ENCODE measurements at regions not wholly inside any gene's neighbourhood (a gene's known extent, or its start where the extent isn't known, plus 50 kb on each side); places are given as distances from the start of the nearest gene placed in this dataset.

GRCh38 chrX:151478058-151478457 lies 81.1 kb downstream of the VMA21 start:
- Histone ChIP-seq H3K4ac (ENCODE audit: low read depth, low read length) (no peak overlapping the region), H2AK5ac (ENCODE audit: insufficient read length, low read length) (no peak overlapping the region), H2BK5ac (ENCODE audit: insufficient read length, low read length) (no peak overlapping the region), H3K14ac (ENCODE audit: insufficient read depth, low read length) (no peak overlapping the region), H4K20me1 (ENCODE audit: control insufficient read depth, insufficient read depth, insufficient read length) (no peaks in the 10 kb centered on the region), H3K4me2 (ENCODE audit: insufficient read depth, insufficient read length, low read length) (no peak overlapping the region), H3T11ph (ENCODE audit: low read length) (no peak overlapping the region), H2BK12ac (ENCODE audit: insufficient read length, low read depth, low read length) (no peak overlapping the region), H3K23me2 (ENCODE audit: insufficient read length, low read depth, low read length, poor library complexity, severe bottlenecking) (no peaks in the 10 kb centered on the region), H4K91ac (ENCODE audit: insufficient read length, low read depth, low read length) (no peak overlapping the region), H2BK120ac (ENCODE audit: low read depth, low read length, poor library complexity, severe bottlenecking) (no peak overlapping the region), H3K4me1 (ENCODE audit: insufficient read depth, low read length) (no peaks in the 10 kb centered on the region), H4K8ac (replicated peaks; ENCODE audit: insufficient read length, low read depth, low read length) (no peak overlapping the region), H3K18ac (ENCODE audit: insufficient read length, low read depth, low read length) (no peak overlapping the region), H3K79me2 (ENCODE audit: insufficient read depth, low read length) (no peaks in the 10 kb centered on the region), H3K9me3 (ENCODE audit: control insufficient read depth, low read depth, low read length) (peaks cover 16% of the 10 kb centered on the region), H3K27me3 (ENCODE audit: insufficient read depth, low read length) (no peaks in the 10 kb centered on the region), H3K56ac (ENCODE audit: insufficient read length, low read depth, low read length) (no peak overlapping the region), H2AFZ (ENCODE audit: low read length) (no peak overlapping the region), H4K5ac (ENCODE audit: insufficient read length, low read depth, low read length) (no peak overlapping the region), H3K23ac (ENCODE audit: insufficient read length, low read depth, low read length) (no peak overlapping the region), H3K79me1 (ENCODE audit: insufficient read depth, low read depth, low read length, poor library complexity, severe bottlenecking) (no peaks in the 10 kb centered on the region), H2BK15ac (ENCODE audit: low read depth, low read length) (no peak overlapping the region), H2BK20ac (ENCODE audit: low read depth, low read length, poor library complexity, severe bottlenecking) (no peak overlapping the region), H3K27ac (ENCODE audit: insufficient read length, low read depth, low read length) (no peak overlapping the region), H3K9ac (ENCODE audit: extremely low read depth, insufficient read length, low read length) (no peak overlapping the region)
- Mint-ChIP-seq H3K9me3 (peaks cover 61 to 67% of the 10 kb centered on the region in 2 experiments), H3K27ac (no peak overlapping the region), H3K4me1 (peaks cover 5 to 6% of the 10 kb centered on the region in 2 experiments), H3K27me3 (ENCODE audit: low read depth) (no peaks in the 10 kb centered on the region), H3K36me3 (ENCODE audit: insufficient read depth in 1 of 3, low read depth in 3 of 3) (no peaks in the 10 kb centered on the region; a peak in 2 of 7 replicates), H3K4me3 (no peak overlapping the region)
- TF ChIP-seq, protein P1, sequence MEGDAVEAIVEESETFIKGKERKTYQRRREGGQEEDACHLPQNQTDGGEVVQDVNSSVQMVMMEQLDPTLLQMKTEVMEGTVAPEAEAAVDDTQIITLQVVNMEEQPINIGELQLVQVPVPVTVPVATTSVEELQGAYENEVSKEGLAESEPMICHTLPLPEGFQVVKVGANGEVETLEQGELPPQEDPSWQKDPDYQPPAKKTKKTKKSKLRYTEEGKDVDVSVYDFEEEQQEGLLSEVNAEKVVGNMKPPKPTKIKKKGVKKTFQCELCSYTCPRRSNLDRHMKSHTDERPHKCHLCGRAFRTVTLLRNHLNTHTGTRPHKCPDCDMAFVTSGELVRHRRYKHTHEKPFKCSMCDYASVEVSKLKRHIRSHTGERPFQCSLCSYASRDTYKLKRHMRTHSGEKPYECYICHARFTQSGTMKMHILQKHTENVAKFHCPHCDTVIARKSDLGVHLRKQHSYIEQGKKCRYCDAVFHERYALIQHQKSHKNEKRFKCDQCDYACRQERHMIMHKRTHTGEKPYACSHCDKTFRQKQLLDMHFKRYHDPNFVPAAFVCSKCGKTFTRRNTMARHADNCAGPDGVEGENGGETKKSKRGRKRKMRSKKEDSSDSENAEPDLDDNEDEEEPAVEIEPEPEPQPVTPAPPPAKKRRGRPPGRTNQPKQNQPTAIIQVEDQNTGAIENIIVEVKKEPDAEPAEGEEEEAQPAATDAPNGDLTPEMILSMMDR (conservative IDR thresholded peaks at IDR 0.05) = no peak
- no CpG with 5 or more reads among the region's 4 CpGs for WGBS (ENCODE audit: extremely low coverage, insufficient read length, low lambda C conversion rate)
- no peak for DNase-seq
